GM18507 (cell line): ENCODE measurements at regions not wholly inside any gene's neighbourhood (a gene's known extent, or its start where the extent isn't known, plus 50 kb on each side); places are given as distances from the start of the nearest gene placed in this dataset.
A peak's percentile ranks its signal among the peaks of the same experiment; 100 is the strongest.

Source experiments
- DNase-seq: peaks from one replicate; pipeline ENCODE4 v3.0.0; 2011; ENCODE audit warnings: low read depth; ENCODE audit not compliant: insufficient read length; ENCODE audit errors: extremely low spot score
- FAIRE-seq: peaks from 2 replicates; lab custom pipeline; 2011; peaks lifted over from hg19 to GRCh38; lab: Jason Lieb, UNC

GRCh38 chr7:136807598-136807997 is 60.9 kb upstream of the CHRM2 start:
- DNase-seq (no peak), FAIRE-seq (no peak)

GRCh38 chr7:136803028-136803427 is 65.4 kb upstream of the CHRM2 start:
- DNase-seq (no peak), FAIRE-seq (no peak)

GRCh38 chr7:136783934-136784333 is 84.5 kb upstream of the CHRM2 start:
- no peak for DNase-seq
- no peak for FAIRE-seq

GRCh38 chr7:136741941-136742340 is 126.5 kb upstream of the CHRM2 start:
- DNase-seq (no peak), FAIRE-seq (no peak)

- no peak for FAIRE-seq
- DNase-seq: no peak
Observed at GRCh38 chr7:136728945-136729344, 139.5 kb upstream of the CHRM2 start.

GRCh38 chr7:136726460-136726859 is 142.0 kb upstream of the CHRM2 start:
- DNase-seq: no peak
- no peak for FAIRE-seq

- DNase-seq: no peak
- no peak for FAIRE-seq
Observed at GRCh38 chr7:136717910-136718557, 150.4 kb upstream of the CHRM2 start.

- FAIRE-seq: no peak
- DNase-seq: no peak
Observed at GRCh38 chr7:136714062-136714461, 154.4 kb upstream of the CHRM2 start.

- no peak for DNase-seq
- FAIRE-seq: no peak
Observed at GRCh38 chr7:136710751-136711150, 157.7 kb upstream of the CHRM2 start.

- FAIRE-seq: no peak
Observed at GRCh38 chr7:136709876-136710275, 158.6 kb upstream of the CHRM2 start.

GRCh38 chr7:136702913-136703312 is 165.5 kb upstream of the CHRM2 start:
- DNase-seq (no peak), FAIRE-seq (no peak)

More at GRCh38 chr7:136709876-136710275, 158.6 kb upstream of the CHRM2 start:
- DNase-seq: no peak

- FAIRE-seq: no peak
Observed at GRCh38 chr7:136698977-136699376, 169.5 kb upstream of the CHRM2 start.

GRCh38 chr7:136698231-136698630 is 170.2 kb upstream of the CHRM2 start:
- FAIRE-seq: no peak
- no peak for DNase-seq

More at GRCh38 chr7:136698977-136699376, 169.5 kb upstream of the CHRM2 start:
- DNase-seq: no peak

GRCh38 chr7:136697271-136697670 is 171.2 kb upstream of the CHRM2 start:
- DNase-seq (no peak), FAIRE-seq (no peak)

- FAIRE-seq (no peak), DNase-seq (no peak)
Observed at GRCh38 chr7:136693166-136694119, 175.0 kb upstream of the CHRM2 start.

- no peak for FAIRE-seq
- no peak for DNase-seq
Observed at GRCh38 chr7:136692221-136692620, 176.2 kb upstream of the CHRM2 start.

- FAIRE-seq: no peak
- DNase-seq: no peak
Observed at GRCh38 chr7:136688601-136689000, 179.9 kb upstream of the CHRM2 start.

GRCh38 chr7:136687693-136688322 is 180.6 kb upstream of the CHRM2 start:
- DNase-seq (no peak), FAIRE-seq (peak; percentile 57)

GRCh38 chr7:136685501-136686173 is 182.8 kb upstream of the CHRM2 start:
- no peak for DNase-seq

More at GRCh38 chr7:136685501-136686173, 182.8 kb upstream of the CHRM2 start:
- no peak for FAIRE-seq
